BE2C (cell line): ENCODE measurements at regions not wholly inside any gene's neighbourhood (a gene's known extent, or its start where the extent isn't known, plus 50 kb on each side); places are given as distances from the start of the nearest gene placed in this dataset.

Experiments used
- DNase-seq: peaks from one replicate; pipeline ENCODE4 v3.0.0-alpha.2; 2020
- H3K27me3 ChIP-seq: fragments of 250-450 bp; sonication (Bioruptor Pico); 2 replicates; pipeline ENCODE4 v1.5.1; 2020; ENCODE audit warnings: mild to moderate bottlenecking
- H3K36me3 ChIP-seq: fragments of 250-450 bp; sonication (Bioruptor Pico); 2 replicates; pipeline ENCODE4 v1.5.1; 2020; ENCODE audit warnings: mild to moderate bottlenecking
- H3K4me1 ChIP-seq: fragments of 250-450 bp; sonication (Bioruptor Pico); 2 replicates; pipeline ENCODE4 v1.5.1; 2020
- H3K4me3 ChIP-seq: 2 replicates; pipeline ENCODE4 v1.5.1; 2011; ENCODE audit warnings: low read depth, low read length
- H3K9me3 ChIP-seq: fragments of 250-450 bp; sonication (Bioruptor Pico); 2 replicates; pipeline ENCODE4 v1.5.1; 2020
- TF ChIP-seq, protein P1 (sequence below): IDR thresholded peaks from 2 replicates; pipeline ENCODE4 v1.5.1; 2012; ENCODE audit warnings: mild to moderate bottlenecking, low read depth, low read length

- DNase-seq: no peak
- no peaks in the 10 kb centered on the region for H3K27me3 ChIP-seq
- H3K4me1 ChIP-seq: no peaks in the 10 kb centered on the region
- H3K9me3 ChIP-seq: no peaks in the 10 kb centered on the region
- H3K36me3 ChIP-seq: no peaks in the 10 kb centered on the region
- H3K4me3 ChIP-seq: no peak overlapping the region
- TF ChIP-seq, protein P1, sequence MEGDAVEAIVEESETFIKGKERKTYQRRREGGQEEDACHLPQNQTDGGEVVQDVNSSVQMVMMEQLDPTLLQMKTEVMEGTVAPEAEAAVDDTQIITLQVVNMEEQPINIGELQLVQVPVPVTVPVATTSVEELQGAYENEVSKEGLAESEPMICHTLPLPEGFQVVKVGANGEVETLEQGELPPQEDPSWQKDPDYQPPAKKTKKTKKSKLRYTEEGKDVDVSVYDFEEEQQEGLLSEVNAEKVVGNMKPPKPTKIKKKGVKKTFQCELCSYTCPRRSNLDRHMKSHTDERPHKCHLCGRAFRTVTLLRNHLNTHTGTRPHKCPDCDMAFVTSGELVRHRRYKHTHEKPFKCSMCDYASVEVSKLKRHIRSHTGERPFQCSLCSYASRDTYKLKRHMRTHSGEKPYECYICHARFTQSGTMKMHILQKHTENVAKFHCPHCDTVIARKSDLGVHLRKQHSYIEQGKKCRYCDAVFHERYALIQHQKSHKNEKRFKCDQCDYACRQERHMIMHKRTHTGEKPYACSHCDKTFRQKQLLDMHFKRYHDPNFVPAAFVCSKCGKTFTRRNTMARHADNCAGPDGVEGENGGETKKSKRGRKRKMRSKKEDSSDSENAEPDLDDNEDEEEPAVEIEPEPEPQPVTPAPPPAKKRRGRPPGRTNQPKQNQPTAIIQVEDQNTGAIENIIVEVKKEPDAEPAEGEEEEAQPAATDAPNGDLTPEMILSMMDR: no peak
Measured at GRCh38 chr5:74105126-74105780, 479.3 kb downstream of the ARHGEF28 start.

DNA sequence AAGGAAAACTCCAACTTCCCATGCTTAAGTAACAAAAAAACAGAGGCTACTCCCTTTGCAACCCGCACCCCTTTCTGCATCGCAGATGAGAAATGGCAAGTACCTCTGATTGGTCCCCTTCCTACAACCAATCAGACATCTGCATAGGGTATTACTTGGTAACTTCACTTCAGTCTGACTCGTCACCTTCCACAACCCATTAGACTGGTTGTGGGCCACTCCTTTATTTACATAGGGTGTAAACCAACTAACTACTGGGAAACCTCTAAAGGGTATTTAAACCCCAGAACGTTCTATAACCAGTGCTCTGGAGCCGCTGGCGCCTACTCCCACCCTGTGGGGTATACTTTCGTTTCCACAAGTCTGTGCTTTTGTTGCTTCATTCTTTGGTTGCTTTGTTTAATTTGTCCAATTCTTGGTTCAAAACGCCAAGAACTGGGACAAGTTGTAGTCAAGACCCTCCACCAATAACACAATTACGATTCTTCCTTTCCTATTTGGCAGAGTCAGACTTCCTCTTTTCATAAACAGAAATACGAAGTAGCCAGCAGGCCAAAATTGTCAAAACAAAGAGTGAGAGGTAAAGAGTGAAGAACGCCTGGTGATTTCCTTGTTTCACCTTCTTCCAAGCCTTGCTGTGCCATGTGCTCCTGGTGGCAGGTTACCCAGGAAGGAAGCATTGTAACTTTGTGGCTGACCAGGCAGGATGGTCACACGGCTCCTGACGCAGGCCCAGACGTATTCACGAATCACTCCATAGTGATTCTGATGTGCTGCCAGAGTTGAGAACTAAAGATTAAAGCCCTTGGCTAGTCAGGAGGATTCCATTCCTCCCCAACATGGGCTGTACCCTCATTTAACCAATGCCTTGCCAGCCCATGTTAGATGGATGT lies 477.4 kb downstream of the ARHGEF28 start:
- no peak for DNase-seq

DNA sequence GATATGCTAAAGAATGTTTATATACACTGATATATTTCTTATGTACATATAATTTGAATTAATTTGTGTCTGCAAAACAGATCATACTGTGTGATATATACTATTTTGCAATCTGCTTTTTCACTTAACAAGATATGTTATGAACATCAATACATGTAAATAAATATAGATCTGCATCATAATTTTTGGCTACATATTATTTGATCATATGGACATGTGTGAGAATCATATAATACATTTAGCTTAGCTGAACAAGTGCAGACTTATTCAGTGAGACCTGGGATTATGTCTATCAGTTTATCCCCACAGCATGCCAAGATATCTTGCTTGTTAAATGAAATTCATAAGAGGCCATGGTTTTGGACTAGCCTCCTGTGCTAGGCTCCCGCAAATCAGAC lies 474.3 kb downstream of the ARHGEF28 start:
- Histone ChIP-seq H3K27me3 (no peaks in the 10 kb centered on the region), H3K36me3 (no peaks in the 10 kb centered on the region), H3K9me3 (no peaks in the 10 kb centered on the region), H3K4me3 (no peak overlapping the region), H3K4me1 (no peaks in the 10 kb centered on the region)
- TF ChIP-seq, protein P1: no peak
- no peak for DNase-seq

More for the DNA sequence above, 477.4 kb downstream of the ARHGEF28 start:
- Histone ChIP-seq H3K9me3 (no peaks in the 10 kb centered on the region), H3K4me1 (no peaks in the 10 kb centered on the region), H3K36me3 (no peaks in the 10 kb centered on the region), H3K27me3 (no peaks in the 10 kb centered on the region), H3K4me3 (no peak overlapping the region)
- TF ChIP-seq, protein P1: no peak

GRCh38 chr5:74099538-74100267 lies 473.7 kb downstream of the ARHGEF28 start:
- DNase-seq: no peak
- no peak overlapping the region for H3K4me3 ChIP-seq
- TF ChIP-seq, protein P1: no peak
- H3K9me3 ChIP-seq: no peaks in the 10 kb centered on the region
- H3K36me3 ChIP-seq: no peaks in the 10 kb centered on the region
- peaks cover 2% of the 10 kb centered on the region; the same call in 1 of the 2 replicates for H3K4me1 ChIP-seq
- no peaks in the 10 kb centered on the region for H3K27me3 ChIP-seq

GRCh38 chr5:74098941-74099340 lies 472.9 kb downstream of the ARHGEF28 start:
- Histone ChIP-seq H3K27me3 (no peaks in the 10 kb centered on the region), H3K4me1 (peaks cover 3% of the 10 kb centered on the region; the same call in 1 of the 2 replicates), H3K9me3 (no peaks in the 10 kb centered on the region), H3K36me3 (no peaks in the 10 kb centered on the region), H3K4me3 (no peak overlapping the region)
- DNase-seq: no peak
- TF ChIP-seq, protein P1: no peak
